ENCODE measurements at regions not wholly inside any gene's neighbourhood (a gene's known extent, or its start where the extent isn't known, plus 50 kb on each side); places are given as distances from the start of the nearest gene placed in this dataset.
"Not testable (repeated sequence)": the region's sequence is repeated elsewhere in the genome, so short reads cannot be mapped to it uniquely, and the experiment has no call there.

- DNase-seq (ENCODE audit: low spot score): peak; percentile 21
Measured at GRCh38 chr6:137978252-137978896, 111.3 kb downstream of the TNFAIP3 start.

GRCh38 chr6:137979263-137979662, 112.2 kb downstream of the TNFAIP3 start:
- not testable (repeated sequence) for DNase-seq (ENCODE audit: low spot score)

More at GRCh38 chr6:137978252-137978896, 111.3 kb downstream of the TNFAIP3 start:
- TF ChIP-seq CTCF (IDR thresholded peaks at IDR 0.05; ENCODE audit: extremely low read depth, missing control alignments): no peak

- DNase-seq (ENCODE audit: low spot score): no peak
- no peak for TF ChIP-seq CTCF (IDR thresholded peaks at IDR 0.05; ENCODE audit: extremely low read depth, missing control alignments)
Measured at GRCh38 chr6:137980777-137981176, 113.7 kb downstream of the TNFAIP3 start.

GRCh38 chr6:137981758-137982157, 114.7 kb downstream of the TNFAIP3 start:
- DNase-seq (ENCODE audit: low spot score): no peak
- no peak for TF ChIP-seq CTCF (IDR thresholded peaks at IDR 0.05; ENCODE audit: extremely low read depth, missing control alignments)

- no peak for TF ChIP-seq CTCF (IDR thresholded peaks at IDR 0.05; ENCODE audit: extremely low read depth, missing control alignments)
- DNase-seq (ENCODE audit: low spot score): no peak
Measured at GRCh38 chr6:137982418-137983189, 115.5 kb downstream of the TNFAIP3 start.

- no peak for TF ChIP-seq CTCF (IDR thresholded peaks at IDR 0.05; ENCODE audit: extremely low read depth, missing control alignments)
- no peak for DNase-seq (ENCODE audit: low spot score)
Measured at GRCh38 chr6:137983269-137983668, 116.2 kb downstream of the TNFAIP3 start.

- no peak for TF ChIP-seq CTCF (IDR thresholded peaks at IDR 0.05; ENCODE audit: extremely low read depth, missing control alignments)
- no peak for DNase-seq (ENCODE audit: low spot score)
Measured at GRCh38 chr6:137989664-137990063, 117.6 kb downstream of the PERP start.
